SJCRH30 (cell line): ENCODE measurements at regions not wholly inside any gene's neighbourhood (a gene's known extent, or its start where the extent isn't known, plus 50 kb on each side); places are given as distances from the start of the nearest gene placed in this dataset.

Experiments used
- DNase-seq, 2 experiments: peaks; one replicate each; pipeline ENCODE4 v3.0.0-alpha.2; 2015 to 2020
- H3K27ac ChIP-seq: fragments of 250-450 bp; sonication (Bioruptor Pico); 2 replicates; pipeline ENCODE4 v1.5.1; 2020; ENCODE audit warnings: mild to moderate bottlenecking, moderate library complexity
- H3K27me3 ChIP-seq: fragments of 250-450 bp; sonication (Bioruptor Pico); 2 replicates; pipeline ENCODE4 v1.5.1; 2020; ENCODE audit warnings: mild to moderate bottlenecking, moderate library complexity
- H3K36me3 ChIP-seq: fragments of 250-450 bp; sonication (Bioruptor Pico); 2 replicates; pipeline ENCODE4 v1.5.1; 2020; ENCODE audit warnings: mild to moderate bottlenecking, moderate library complexity
- H3K4me1 ChIP-seq: fragments of 250-450 bp; sonication (Bioruptor Pico); 2 replicates; pipeline ENCODE4 v1.5.1; 2020; ENCODE audit warnings: mild to moderate bottlenecking, moderate library complexity
- H3K4me3 ChIP-seq: fragments of 250-450 bp; sonication (Bioruptor Pico); 2 replicates; pipeline ENCODE4 v1.5.1; 2020; ENCODE audit warnings: mild to moderate bottlenecking, moderate library complexity
- H3K9me3 ChIP-seq: fragments of 250-450 bp; sonication (Bioruptor Pico); replicated peaks from 2 replicates; pipeline ENCODE4 v1.5.1; 2020; ENCODE audit warnings: mild to moderate bottlenecking, moderate library complexity

GRCh38 chr5:68708156-68708841, 385.5 kb upstream of the SLC30A5 start:
- DNase-seq = no peak
- Histone ChIP-seq H3K4me1 (peaks cover 7% of the 10 kb centered on the region; the same call in 1 of the 2 replicates), H3K4me3 (no peak overlapping the region), H3K27me3 (no peaks in the 10 kb centered on the region), H3K27ac (no peak overlapping the region), H3K36me3 (no peaks in the 10 kb centered on the region), H3K9me3 (no peaks in the 10 kb centered on the region)

- Histone ChIP-seq H3K9me3 (no peaks in the 10 kb centered on the region), H3K4me1 (peaks cover 7% of the 10 kb centered on the region; the same call in 1 of the 2 replicates), H3K27ac (no peak overlapping the region), H3K36me3 (no peaks in the 10 kb centered on the region), H3K4me3 (no peak overlapping the region), H3K27me3 (no peaks in the 10 kb centered on the region)
- DNase-seq = no peak
Observed at GRCh38 chr5:68708842-68709170, 385.0 kb upstream of the SLC30A5 start.

DNA sequence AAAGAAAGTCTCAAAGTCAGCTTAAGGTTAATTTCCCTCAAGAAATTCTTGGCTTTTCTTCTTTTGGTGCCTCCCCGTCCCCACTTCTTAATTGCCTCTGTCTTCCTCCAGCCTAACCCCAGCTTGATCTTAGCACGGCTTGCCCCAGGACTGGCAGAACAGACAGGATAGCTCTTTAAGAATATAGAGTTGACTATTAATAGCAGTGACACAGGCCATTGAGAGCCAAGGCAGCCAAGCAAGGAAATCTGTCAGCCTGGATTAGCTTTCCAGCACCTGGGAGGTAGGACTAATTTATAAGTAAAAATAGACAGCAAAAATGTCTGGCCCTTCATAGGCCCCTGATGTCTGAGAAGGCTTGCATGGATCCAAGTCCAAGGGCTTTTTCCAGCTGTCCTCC, 384.6 kb upstream of the SLC30A5 start:
- H3K27me3 ChIP-seq = no peaks in the 10 kb centered on the region
- DNase-seq = no peak
- no peaks in the 10 kb centered on the region for H3K36me3 ChIP-seq
- no peaks in the 10 kb centered on the region for H3K9me3 ChIP-seq
- H3K27ac ChIP-seq = no peak overlapping the region
- no peak overlapping the region for H3K4me3 ChIP-seq
- H3K4me1 ChIP-seq = peaks cover 7% of the 10 kb centered on the region; the same call in 1 of the 2 replicates

DNA sequence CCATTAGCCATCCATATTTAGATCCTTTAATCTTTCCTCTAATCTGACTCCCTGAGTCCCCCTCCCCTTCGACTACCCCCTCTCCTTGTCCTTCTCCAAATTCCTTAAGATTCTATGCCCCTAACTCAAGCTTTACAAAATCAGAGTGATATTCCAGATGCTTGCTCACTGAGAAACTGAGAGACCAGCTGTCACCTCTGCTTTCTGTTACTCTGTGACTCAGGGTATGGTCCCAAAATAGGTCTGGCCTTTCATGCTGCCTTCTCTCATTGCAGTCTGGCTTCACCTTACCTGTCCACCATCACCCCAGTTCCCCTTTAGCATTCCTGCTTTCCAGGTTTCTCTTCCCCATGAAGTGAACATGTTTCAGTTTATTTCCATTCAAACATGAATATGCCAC, 383.3 kb upstream of the SLC30A5 start:
- Histone ChIP-seq H3K27me3 (no peaks in the 10 kb centered on the region), H3K4me3 (no peak overlapping the region), H3K27ac (no peak overlapping the region), H3K9me3 (no peaks in the 10 kb centered on the region), H3K36me3 (no peaks in the 10 kb centered on the region), H3K4me1 (peaks cover 7% of the 10 kb centered on the region; the same call in 1 of the 2 replicates)
- no peak for DNase-seq

- Histone ChIP-seq H3K4me3 (no peak overlapping the region), H3K27ac (no peak overlapping the region), H3K4me1 (peaks cover 7% of the 10 kb centered on the region; the same call in 1 of the 2 replicates), H3K9me3 (no peaks in the 10 kb centered on the region), H3K27me3 (no peaks in the 10 kb centered on the region), H3K36me3 (no peaks in the 10 kb centered on the region)
- peak; percentile 7 to 34 for DNase-seq
Observed at GRCh38 chr5:68711293-68712200, 382.3 kb upstream of the SLC30A5 start.

DNA sequence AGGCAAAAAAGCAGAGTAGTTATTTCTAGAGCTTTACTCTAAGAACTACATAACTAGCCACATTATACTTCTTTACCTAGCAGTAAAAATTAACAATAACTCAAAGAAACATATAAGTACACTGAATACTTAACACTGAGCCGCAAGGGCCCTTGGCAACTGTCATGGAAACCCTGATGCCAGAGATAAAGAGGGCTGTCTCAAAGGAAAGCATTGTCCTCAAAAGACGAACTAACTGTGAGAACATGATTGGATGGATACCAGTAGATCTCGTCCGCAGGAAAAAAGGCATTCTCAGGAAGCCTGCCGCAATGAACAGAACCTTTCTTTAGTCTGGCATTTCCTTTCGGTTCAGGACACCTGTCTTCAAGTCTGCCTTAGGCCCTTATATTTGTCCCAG, 379.0 kb upstream of the SLC30A5 start:
- Histone ChIP-seq H3K9me3 (no peaks in the 10 kb centered on the region), H3K4me1 (peaks cover 7% of the 10 kb centered on the region; the same call in 1 of the 2 replicates), H3K4me3 (no peak overlapping the region), H3K27ac (no peak overlapping the region), H3K36me3 (no peaks in the 10 kb centered on the region), H3K27me3 (no peaks in the 10 kb centered on the region)
- no peak for DNase-seq

DNA sequence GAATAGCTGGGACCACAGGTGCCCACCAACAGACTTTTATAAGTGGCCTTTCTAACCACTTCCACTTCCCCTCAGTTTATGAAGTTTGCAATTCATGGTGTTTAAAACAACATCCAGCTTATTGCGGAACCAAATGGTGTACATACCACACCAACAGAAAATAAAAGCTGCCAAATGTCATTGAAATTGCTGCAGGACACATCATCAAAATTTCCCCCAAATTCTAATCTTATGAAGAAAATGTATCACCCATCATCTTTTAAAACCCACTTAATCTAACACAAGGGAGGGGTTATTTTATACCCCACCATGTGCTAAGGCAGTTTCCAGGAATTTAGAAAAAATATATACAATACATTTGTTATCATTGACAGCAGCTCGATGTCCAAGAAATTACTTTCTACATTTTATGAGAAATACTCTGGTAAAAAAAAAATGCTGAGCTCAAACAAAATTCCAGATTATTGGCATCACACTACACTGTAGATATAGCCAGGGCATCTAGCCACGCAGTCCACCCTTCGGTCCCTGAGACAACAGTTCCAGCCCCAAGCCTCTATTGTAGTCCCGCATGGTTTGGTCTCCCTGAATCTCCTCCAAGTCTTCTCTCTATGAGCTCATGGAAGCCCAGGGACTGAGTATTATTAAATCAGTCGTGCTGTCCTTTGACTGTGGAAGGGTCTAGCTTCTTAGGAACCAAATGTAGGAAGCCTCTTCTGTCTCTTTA, 372.8 kb upstream of the SLC30A5 start:
- DNase-seq = no peak
- H3K4me3 ChIP-seq = no peak overlapping the region
- H3K9me3 ChIP-seq = no peaks in the 10 kb centered on the region
- no peak overlapping the region for H3K27ac ChIP-seq
- no peaks in the 10 kb centered on the region; the same call in 1 of the 2 replicates for H3K36me3 ChIP-seq
- no peaks in the 10 kb centered on the region for H3K4me1 ChIP-seq
- H3K27me3 ChIP-seq = no peaks in the 10 kb centered on the region

DNA sequence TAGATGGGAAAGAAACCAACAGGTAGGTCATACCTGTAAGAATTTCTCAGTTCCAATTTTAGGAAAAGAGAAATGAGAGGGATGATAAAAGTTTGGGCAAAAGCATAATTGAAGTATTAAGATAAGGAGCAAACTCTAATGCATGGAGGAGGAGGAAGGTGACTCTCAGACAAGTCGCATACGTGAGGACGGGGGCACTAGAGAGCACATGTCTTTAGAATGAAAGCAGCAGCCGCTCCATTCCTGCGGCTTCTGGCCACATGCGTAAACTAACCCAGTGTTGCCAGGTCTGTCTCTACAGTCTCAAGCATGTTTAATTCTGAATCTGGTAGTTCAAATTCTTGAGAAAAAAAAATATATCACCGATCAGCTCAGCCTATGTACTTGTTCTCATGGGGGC, 371.5 kb upstream of the SLC30A5 start:
- no peaks in the 10 kb centered on the region for H3K9me3 ChIP-seq
- H3K36me3 ChIP-seq = no peaks in the 10 kb centered on the region; the same call in 1 of the 2 replicates
- no peaks in the 10 kb centered on the region for H3K4me1 ChIP-seq

DNA sequence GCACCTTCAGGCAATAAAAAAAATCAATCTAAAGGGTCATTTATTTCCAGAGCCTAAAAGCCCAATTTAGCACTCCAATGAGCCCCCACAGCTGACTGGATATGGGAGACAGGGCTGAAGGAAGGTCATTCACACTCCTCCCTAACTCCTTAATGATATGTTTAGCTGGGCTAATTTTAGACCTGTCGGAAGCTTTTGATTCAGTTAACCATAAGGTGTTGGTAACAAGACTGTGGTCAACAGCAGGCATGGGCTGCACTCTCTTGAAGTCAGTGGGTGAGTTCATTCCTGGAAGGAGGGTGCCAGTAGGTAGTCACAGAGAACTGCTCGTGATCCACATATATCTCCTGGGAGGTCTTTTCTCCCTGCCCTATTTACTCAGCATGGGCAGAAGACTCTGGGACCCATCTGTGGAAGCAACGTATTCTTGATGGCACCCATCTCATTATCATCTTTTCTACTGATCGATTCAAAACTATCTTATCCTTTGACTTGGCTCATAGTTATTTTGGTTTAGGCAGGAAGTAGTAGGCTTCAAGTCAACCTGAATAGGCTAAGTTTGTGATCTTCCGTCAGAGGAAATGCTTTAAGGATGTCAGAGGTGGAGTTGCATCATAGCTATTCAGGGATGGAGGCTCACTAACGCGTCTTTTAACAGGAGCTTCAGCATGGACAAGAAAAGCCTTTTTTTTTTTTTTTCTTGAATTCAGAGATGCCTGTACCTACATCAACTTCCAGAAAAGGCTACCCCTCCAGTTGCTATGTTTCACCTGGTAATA, 367.7 kb upstream of the SLC30A5 start:
- Histone ChIP-seq H3K9me3 (no peaks in the 10 kb centered on the region), H3K27ac (no peak overlapping the region), H3K27me3 (no peaks in the 10 kb centered on the region), H3K4me3 (no peak overlapping the region), H3K4me1 (peaks cover 12% of the 10 kb centered on the region), H3K36me3 (no peaks in the 10 kb centered on the region)
- DNase-seq = no peak

More for the DNA sequence above, 371.5 kb upstream of the SLC30A5 start:
- no peak overlapping the region for H3K4me3 ChIP-seq
- no peak for DNase-seq
- H3K27me3 ChIP-seq = no peaks in the 10 kb centered on the region
- no peak overlapping the region for H3K27ac ChIP-seq

GRCh38 chr5:68727931-68728330, 365.9 kb upstream of the SLC30A5 start:
- Histone ChIP-seq H3K36me3 (no peaks in the 10 kb centered on the region), H3K27me3 (no peaks in the 10 kb centered on the region), H3K4me1 (peaks cover 24% of the 10 kb centered on the region), H3K9me3 (no peaks in the 10 kb centered on the region), H3K4me3 (no peak overlapping the region), H3K27ac (no peak overlapping the region)
- DNase-seq = no peak

DNA sequence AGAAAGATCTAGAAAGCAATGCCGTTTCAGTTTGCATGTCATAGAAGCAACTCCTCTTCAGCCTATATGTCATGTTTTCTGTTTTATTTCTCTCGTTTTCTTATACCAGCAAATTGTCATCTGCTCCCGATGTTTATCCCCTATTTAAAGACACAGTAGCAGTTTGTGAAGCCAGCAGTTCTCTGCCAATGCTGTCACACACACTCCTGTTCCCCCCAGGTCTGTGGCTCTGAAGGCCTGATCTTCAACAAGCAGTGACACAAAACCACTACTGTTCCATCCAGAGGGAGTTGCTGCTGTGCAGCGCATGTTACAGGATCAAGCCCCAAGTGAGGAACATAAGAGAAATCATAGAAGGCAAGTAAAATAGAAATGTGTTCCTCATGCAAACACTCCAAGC, 364.1 kb upstream of the SLC30A5 start:
- H3K4me3 ChIP-seq = no peak overlapping the region
- peaks cover 24% of the 10 kb centered on the region for H3K4me1 ChIP-seq
- no peaks in the 10 kb centered on the region for H3K9me3 ChIP-seq
- no peaks in the 10 kb centered on the region for H3K36me3 ChIP-seq
- no peaks in the 10 kb centered on the region for H3K27me3 ChIP-seq
- H3K27ac ChIP-seq = no peak overlapping the region
- DNase-seq = no peak

- peak overlapping the region; percentile 83 for H3K27ac ChIP-seq
- peaks cover 24% of the 10 kb centered on the region for H3K4me1 ChIP-seq
- H3K9me3 ChIP-seq = no peaks in the 10 kb centered on the region
- H3K36me3 ChIP-seq = no peaks in the 10 kb centered on the region
- peak; percentile 62 to 91 for DNase-seq
- H3K27me3 ChIP-seq = no peaks in the 10 kb centered on the region
- peak overlapping the region; percentile 22 for H3K4me3 ChIP-seq
Observed at GRCh38 chr5:68730220-68730978, 363.4 kb upstream of the SLC30A5 start.

DNA sequence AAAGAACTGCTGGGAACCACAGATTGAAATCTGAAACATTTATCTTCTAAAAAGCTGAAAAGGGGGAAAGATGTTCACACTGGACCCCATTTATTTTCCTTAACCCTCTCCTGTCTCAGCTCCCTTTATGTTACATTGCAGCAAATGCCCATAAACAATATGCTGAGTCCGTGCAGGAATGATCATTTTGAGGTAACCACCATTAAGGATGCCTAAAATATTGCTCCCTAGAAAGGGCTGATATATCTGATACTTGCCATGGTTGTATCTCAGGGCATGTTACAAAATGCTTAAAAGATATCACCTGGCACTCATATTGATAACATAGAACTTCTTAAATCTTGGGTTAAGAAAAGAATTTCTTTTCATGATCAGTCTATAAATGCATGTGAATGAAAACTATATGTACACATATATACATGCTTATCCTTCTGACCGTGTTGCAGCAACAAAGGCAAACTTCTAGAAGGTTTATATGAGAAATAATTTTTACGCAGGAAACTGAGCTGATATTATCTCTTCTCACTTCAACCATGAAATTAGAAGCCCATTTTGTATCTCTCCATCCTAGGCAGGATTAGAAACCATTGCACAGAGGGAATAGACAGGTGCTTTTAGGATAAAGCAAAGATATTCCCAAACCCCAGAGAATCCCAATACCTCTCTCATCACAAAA, 362.7 kb upstream of the SLC30A5 start:
- Histone ChIP-seq H3K9me3 (no peaks in the 10 kb centered on the region), H3K27ac (peak overlapping the region; percentile 83), H3K27me3 (no peaks in the 10 kb centered on the region), H3K36me3 (no peaks in the 10 kb centered on the region), H3K4me1 (peaks cover 24% of the 10 kb centered on the region), H3K4me3 (peak overlapping the region; percentile 22)
- DNase-seq = no peak
